ENCODE measurements at regions not wholly inside any gene's neighbourhood (a gene's known extent, or its start where the extent isn't known, plus 50 kb on each side); places are given as distances from the start of the nearest gene placed in this dataset.
"Not testable (repeated sequence)": the region's sequence is repeated elsewhere in the genome, so short reads cannot be mapped to it uniquely, and the experiment has no call there.

DNA sequence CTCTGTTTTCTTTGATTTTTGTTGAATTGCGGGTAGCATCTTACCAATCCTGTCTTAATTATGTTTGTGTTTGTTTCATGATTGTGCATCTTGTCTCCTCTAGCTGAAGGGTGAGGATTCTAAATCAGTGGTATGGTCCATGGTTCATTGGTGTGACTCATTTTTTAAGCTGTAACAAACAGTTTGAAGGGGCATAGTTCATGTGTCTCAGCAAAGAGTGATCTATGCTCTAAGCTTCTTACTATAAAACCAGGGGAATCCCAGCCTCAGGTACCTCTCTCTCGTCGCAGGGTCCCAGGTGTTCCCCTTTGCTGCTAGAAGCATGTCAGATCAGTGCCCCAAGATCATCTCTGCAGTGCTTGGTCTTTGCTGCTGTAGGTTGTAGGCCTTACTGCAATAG is 100.1 kb downstream of the OTUD1 start:
- in situ Hi-C loops (cut with HindIII; ENCODE audit: low sequenced_read_pairs), result no loop called here

DNA sequence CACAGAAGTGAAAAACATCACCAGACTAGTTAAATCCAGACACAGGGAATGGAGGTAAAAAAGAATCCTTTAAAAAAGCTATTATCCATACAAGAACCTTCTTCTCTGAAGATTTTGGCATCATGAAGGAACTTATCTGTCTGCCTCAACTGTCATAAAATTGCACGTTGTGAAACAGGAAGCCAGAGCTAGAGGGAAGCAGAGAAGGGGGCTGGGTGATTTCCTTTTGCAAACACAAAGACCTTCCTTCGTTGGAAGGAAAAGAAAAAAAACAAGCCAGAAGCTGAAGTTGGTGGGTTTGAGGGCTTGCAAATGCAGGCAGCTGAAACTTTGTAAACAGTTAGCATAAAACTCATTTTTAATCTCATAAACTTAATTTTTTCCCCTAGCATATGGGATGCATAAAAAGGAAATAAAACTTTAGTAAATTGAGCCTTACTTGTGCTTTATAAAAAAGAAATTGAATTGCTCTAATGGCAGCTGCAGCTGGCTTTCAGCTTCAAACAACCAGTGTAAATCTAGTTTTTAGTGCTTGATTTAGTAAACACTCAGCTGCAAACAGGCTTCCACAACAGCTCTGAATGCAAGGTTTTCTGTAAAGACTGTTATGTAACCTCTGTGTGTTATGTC is 101.6 kb downstream of the OTUD1 start:
- no peak for DNase-seq (ENCODE audit: low read depth)
- TF ChIP-seq CTCF (IDR thresholded peaks at IDR 0.05; ENCODE audit: low read depth, low read length, missing control alignments), result no peak
- in situ Hi-C loops (cut with HindIII; ENCODE audit: low sequenced_read_pairs), result no loop called here
- no peak overlapping the region for H3K4me3 ChIP-seq (ENCODE audit: low read depth, low read length)

More for the DNA sequence above, 100.1 kb downstream of the OTUD1 start:
- TF ChIP-seq CTCF (IDR thresholded peaks at IDR 0.05; ENCODE audit: low read depth, low read length, missing control alignments), result no peak
- no peak overlapping the region for H3K4me3 ChIP-seq (ENCODE audit: low read depth, low read length)
- no peak for DNase-seq (ENCODE audit: low read depth)

DNA sequence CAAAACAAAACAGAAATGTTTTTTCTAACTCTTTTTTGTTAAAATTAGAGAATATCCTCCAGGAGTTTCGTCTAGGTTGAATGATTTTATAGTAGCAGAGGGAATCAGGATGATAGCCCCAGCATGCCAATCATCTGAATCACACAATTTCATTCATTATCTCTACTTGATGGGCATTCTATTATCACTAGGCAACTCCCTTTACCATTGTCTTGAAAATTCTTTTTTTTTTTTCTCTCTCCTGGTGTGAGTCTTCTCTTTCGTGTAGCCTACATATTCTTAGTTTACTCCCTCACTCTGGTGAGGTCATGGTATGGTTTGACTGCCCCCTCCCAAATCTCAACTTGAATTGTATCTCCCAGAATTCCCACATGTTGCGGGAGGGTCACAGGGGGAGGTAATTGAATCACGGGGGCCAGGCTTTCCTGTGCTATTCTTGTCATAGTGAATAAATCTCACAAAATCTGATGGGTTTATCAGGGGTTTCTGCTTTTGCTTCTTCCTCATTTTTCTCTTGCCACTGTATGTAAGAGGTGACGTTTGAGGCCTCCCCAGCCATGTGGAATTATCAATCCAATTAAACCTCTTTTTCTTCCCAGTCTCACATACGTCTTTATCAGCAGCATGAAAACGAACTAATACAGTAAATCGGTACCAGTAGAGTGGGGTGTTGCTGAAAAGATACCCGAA is 105.0 kb downstream of the OTUD1 start:
- DNase-seq (ENCODE audit: low read depth), result no peak
- TF ChIP-seq CTCF (IDR thresholded peaks at IDR 0.05; ENCODE audit: low read depth, low read length, missing control alignments), result no peak
- in situ Hi-C loops (cut with HindIII; ENCODE audit: low sequenced_read_pairs), result no loop called here
- H3K4me3 ChIP-seq (ENCODE audit: low read depth, low read length), result no peak overlapping the region

GRCh38 chr10:23545866-23546265 is 107.0 kb downstream of the OTUD1 start:
- DNase-seq (ENCODE audit: low read depth); in situ Hi-C loops (cut with HindIII; ENCODE audit: low sequenced_read_pairs): not testable (repeated sequence)

DNA sequence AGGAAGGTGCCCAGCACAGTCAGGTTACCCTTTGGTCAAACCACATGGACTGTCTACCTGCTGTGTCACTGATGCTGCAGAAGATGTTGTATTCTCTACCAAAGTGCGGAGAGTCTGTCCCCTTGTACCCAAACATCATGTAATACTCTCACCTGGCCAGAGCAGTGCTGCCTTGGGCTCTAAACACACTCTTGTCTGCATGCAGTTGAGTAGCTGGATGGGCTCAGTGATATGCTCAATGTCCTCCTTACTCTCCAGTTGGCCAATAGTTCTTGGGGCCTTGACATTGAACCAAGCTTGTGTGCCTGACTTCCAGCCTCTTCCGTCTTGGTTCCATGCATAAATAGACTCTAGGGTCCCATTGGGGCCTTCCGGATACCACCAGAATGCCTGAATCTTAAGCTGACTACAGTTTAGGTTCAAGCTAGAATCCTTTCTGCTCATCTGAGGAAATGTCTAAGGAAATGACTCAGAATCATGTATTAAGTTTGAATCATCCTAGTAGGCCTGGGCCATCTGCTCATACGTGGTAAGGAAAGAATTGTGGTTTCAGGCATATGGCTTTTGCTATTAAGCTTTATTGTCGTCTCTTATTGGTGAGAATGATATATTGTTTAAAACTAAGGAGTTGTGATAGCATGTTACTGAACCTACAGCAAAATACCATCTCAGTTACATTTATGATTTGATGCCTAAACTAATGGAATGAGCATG is 118.0 kb downstream of the OTUD1 start:
- peak; percentile 3 for DNase-seq (ENCODE audit: low read depth)
- TF ChIP-seq CTCF (IDR thresholded peaks at IDR 0.05; ENCODE audit: low read depth, low read length, missing control alignments), result no peak
- in situ Hi-C loops (cut with HindIII; ENCODE audit: low sequenced_read_pairs), result no loop called here
- H3K4me3 ChIP-seq (ENCODE audit: low read depth, low read length), result no peak overlapping the region

More at GRCh38 chr10:23545866-23546265, 107.0 kb downstream of the OTUD1 start:
- H3K4me3 ChIP-seq (ENCODE audit: low read depth, low read length), result not testable (repeated sequence)

- DNase-seq (ENCODE audit: low read depth), result no peak
- no peak overlapping the region for H3K4me3 ChIP-seq (ENCODE audit: low read depth, low read length)
- TF ChIP-seq CTCF (IDR thresholded peaks at IDR 0.05; ENCODE audit: low read depth, low read length, missing control alignments), result no peak
- in situ Hi-C loops (cut with HindIII; ENCODE audit: low sequenced_read_pairs), result no loop called here
Observed at GRCh38 chr10:23557777-23558176, 118.9 kb downstream of the OTUD1 start.

DNA sequence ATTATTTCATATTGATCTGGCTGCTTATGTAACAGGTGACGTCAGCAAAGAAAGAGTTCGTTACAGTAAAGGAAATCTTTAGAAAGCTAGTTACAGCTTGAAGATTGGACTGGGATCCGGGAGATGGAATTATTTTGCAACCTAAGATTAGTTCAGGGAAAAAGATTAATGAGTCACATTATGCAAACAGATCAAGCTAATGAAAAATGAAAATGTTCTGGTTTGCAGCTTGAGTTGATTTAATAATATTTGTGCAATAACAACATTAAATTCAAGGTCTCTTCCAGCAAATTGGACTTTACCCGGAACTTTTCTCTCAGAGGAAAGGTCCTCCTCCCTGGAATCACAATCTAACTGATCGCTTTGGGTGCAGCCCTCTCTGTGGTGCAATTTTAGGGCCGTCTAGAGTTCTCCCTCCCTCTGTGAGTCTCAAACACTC is 119.5 kb downstream of the OTUD1 start:
- in situ Hi-C loops (cut with HindIII; ENCODE audit: low sequenced_read_pairs), result no loop called here
- no peak for TF ChIP-seq CTCF (IDR thresholded peaks at IDR 0.05; ENCODE audit: low read depth, low read length, missing control alignments)
- H3K4me3 ChIP-seq (ENCODE audit: low read depth, low read length), result no peak overlapping the region
- DNase-seq (ENCODE audit: low read depth), result no peak
